ENCODE measurements at regions not wholly inside any gene's neighbourhood (a gene's known extent, or its start where the extent isn't known, plus 50 kb on each side); places are given as distances from the start of the nearest gene placed in this dataset.

DNA sequence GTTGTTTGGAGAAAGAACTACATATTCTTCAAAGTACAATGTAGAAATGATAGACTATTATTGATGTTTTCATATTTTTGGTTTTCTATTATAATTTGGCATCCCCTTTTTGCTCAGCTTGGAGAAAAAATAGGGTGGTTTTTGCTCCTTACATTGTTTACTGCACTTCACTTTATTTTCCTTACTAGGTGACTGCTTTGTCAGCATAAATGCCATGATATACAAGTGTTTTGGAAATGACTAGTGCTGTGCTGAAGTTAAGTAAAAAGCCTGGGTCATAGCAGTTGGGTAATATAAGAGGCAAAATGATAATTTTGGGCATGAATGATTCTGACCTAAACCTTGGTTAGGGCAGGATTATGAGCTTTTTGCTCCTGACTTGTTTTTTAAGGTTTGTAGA is 250.9 kb downstream of the KCNS3 start:
- H3K27ac ChIP-seq (ENCODE audit: insufficient read depth, low read length), result no peak overlapping the region
- in situ Hi-C loops (cut with MboI; ENCODE audit: low sequenced_read_pairs) (no loop called here), dilution Hi-C loops (cut with HindIII; ENCODE audit: low sequenced_read_pairs, unreplicated experiment) (no loop called here), intact Hi-C loops (cut with micrococcal nuclease) (no loop called here)
- H2BK20ac ChIP-seq (ENCODE audit: low read depth, low read length), result no peak overlapping the region
- no peak overlapping the region for H2BK15ac ChIP-seq (ENCODE audit: low read depth, low read length)
- H3K18ac ChIP-seq (ENCODE audit: low read depth, low read length), result no peak overlapping the region
- no peak overlapping the region for H3K4ac ChIP-seq (ENCODE audit: low read depth, low read length)
- no peaks in the 10 kb centered on the region for H3K9me3 ChIP-seq (ENCODE audit: control insufficient read depth, insufficient read depth, low read length)
- no peaks in the 10 kb centered on the region for H3K79me1 ChIP-seq (ENCODE audit: low read depth in 1 of 2, low read length in 2 of 2)
- H3K36me3 ChIP-seq (ENCODE audit: control insufficient read depth, insufficient read depth, low read length), result no peaks in the 10 kb centered on the region
- no peak overlapping the region for H3K14ac ChIP-seq (replicated peaks; ENCODE audit: low read depth, low read length)
- ChIA-PET POLR2A (ENCODE audit: unreplicated experiment) (no interaction called here), CTCF (interaction anchor here (1.7 kb wide), 1 partner anchor 12 kb away, joined by 5 read pairs; no protein-coding TSS in a partner anchor)
- no peak overlapping the region for H2AK9ac ChIP-seq (replicated peaks; ENCODE audit: low read depth, low read length, poor library complexity)
- ATAC-seq (ENCODE audit: low read depth), result no peak
- DNase-seq, result no peak
- no peak for TF ChIP-seq RCOR1 (IDR thresholded peaks at IDR 0.05; ENCODE audit: insufficient replicate concordance, low read length)
- peak; percentile 53; the same call in 1 of the 2 replicates for TF ChIP-seq MAFK (IDR thresholded peaks at IDR 0.05; ENCODE audit: low read depth, low read length)
- no peak overlapping the region for H3K23ac ChIP-seq (ENCODE audit: low read depth, low read length)
- H4K91ac ChIP-seq (ENCODE audit: insufficient read depth, low read depth, low read length), result no peak overlapping the region
- H3K4me3 ChIP-seq (ENCODE audit: insufficient read depth, low read depth, low read length), result no peak overlapping the region
- H2AFZ ChIP-seq (replicated peaks; ENCODE audit: low read length, poor library complexity), result no peak overlapping the region
- H4K8ac ChIP-seq (ENCODE audit: low read depth in 2 of 2, low read length in 2 of 2), result no peak overlapping the region
- H3K27me3 ChIP-seq (ENCODE audit: control insufficient read depth, insufficient read depth, low read length), result peaks cover 5% of the 10 kb centered on the region
- no peak overlapping the region for H3K56ac ChIP-seq (ENCODE audit: extremely low read depth, insufficient read depth, low read length)
- H4K20me1 ChIP-seq (ENCODE audit: insufficient read depth, low read length), result no peaks in the 10 kb centered on the region
- H3K9me1 ChIP-seq (ENCODE audit: insufficient read depth, low read length), result no peaks in the 10 kb centered on the region
- no peak overlapping the region for H2BK120ac ChIP-seq (ENCODE audit: low read depth, low read length)
- H3K4me1 ChIP-seq (ENCODE audit: control insufficient read depth, insufficient read depth, low read length), result no peaks in the 10 kb centered on the region
- no TSS peak for BruUV-seq (replicated peaks)
- no peak overlapping the region for H3K9ac ChIP-seq (ENCODE audit: low read depth, low read length)
- H4K5ac ChIP-seq (ENCODE audit: low read depth, low read length), result no peak overlapping the region
- no peak overlapping the region for H3K4me2 ChIP-seq (ENCODE audit: low read depth, low read length)
- no peak overlapping the region for H2BK5ac ChIP-seq (ENCODE audit: low read depth, low read length, poor library complexity, severe bottlenecking)
- no peak overlapping the region for H2AK5ac ChIP-seq (ENCODE audit: low read depth, low read length)

All from IMR-90 (cell line).